Kidney (tissue), 13 donors: ENCODE measurements at regions not wholly inside any gene's neighbourhood (a gene's known extent, or its start where the extent isn't known, plus 50 kb on each side); places are given as distances from the start of the nearest gene placed in this dataset.

Source experiments
- DNase-seq, 5 donors: peaks; one replicate each; pipeline ENCODE4 v3.0.0-alpha.2; 2013 to 2020
- FAIRE-seq: peaks from 2 replicates; lab custom pipeline; 2012; peaks lifted over from hg19 to GRCh38; lab: Jason Lieb, UNC
- H3K27ac ChIP-seq, 2 donors: one replicate each; pipeline ENCODE4 v1.7.0; 2013; ENCODE audit warnings: low read depth in 2 of 2, low read length in 2 of 2, inconsistent platforms in 1 of 2
- H3K27me3 ChIP-seq: one replicate; pipeline ENCODE4 v1.7.1; 2013; ENCODE audit warnings: low read length, inconsistent platforms; ENCODE audit not compliant: control insufficient read depth, insufficient read depth
- H3K36me3 ChIP-seq, 3 donors: one replicate each; pipeline versions ENCODE4 v1.7.0 to v1.7.1; 2013; ENCODE audit warnings: low read length in 3 of 3, control low read depth in 1 of 3, inconsistent platforms in 1 of 3; ENCODE audit not compliant: insufficient read depth in 3 of 3, control insufficient read depth in 2 of 3
- H3K4me1 ChIP-seq, 3 donors: one replicate each; pipeline versions ENCODE4 v1.7.0 to v1.7.1; 2013; ENCODE audit warnings: low read length in 3 of 3, inconsistent platforms in 1 of 3, low read depth in 1 of 3; ENCODE audit not compliant: control insufficient read depth in 2 of 3, insufficient read depth in 2 of 3
- H3K4me3 ChIP-seq, 3 donors: one replicate each; pipeline versions ENCODE4 v1.7.0 to v1.8.1; 2013; ENCODE audit warnings: low read length in 3 of 3, control low read depth in 1 of 3, inconsistent platforms in 1 of 3
- H3K9ac ChIP-seq, 3 donors: one replicate each; pipeline versions ENCODE4 v1.7.0 to v1.7.1; 2013; ENCODE audit warnings: low read length in 3 of 3, control low read depth in 1 of 3, inconsistent platforms in 1 of 3
- H3K9me3 ChIP-seq, 3 donors: one replicate each; pipeline versions ENCODE4 v1.7.0 to v1.7.1; 2013; ENCODE audit warnings: low read length in 3 of 3, control low read depth in 1 of 3, inconsistent platforms in 1 of 3; ENCODE audit not compliant: control insufficient read depth in 2 of 3, insufficient read depth in 1 of 3
- CTCF ChIP-seq: IDR thresholded peaks from 3 replicates; pipeline ENCODE4 v1.5.1; 2012; ENCODE audit warnings: mild to moderate bottlenecking, moderate library complexity, borderline replicate concordance; ENCODE audit not compliant: insufficient read depth; ENCODE audit errors: extremely low read depth
- intact Hi-C: fragments of 100-400 bp; cut with DNase I; formaldehyde crosslinking; loops from one replicate; pipeline ENCODE4 v1.11.1; 2022
- donor health status: control.
- donor health status: control.
- donor health status: control.
- donor health status: control.
- donor health status: control.
- donor health status: DM: yes; HTN: yes; CAD: no.
- donor health status: Normal renal cell carcinoma (clear cell type).

- Histone ChIP-seq H3K4me1 (peaks cover 0 to 4% (median 0%) of the 10 kb centered on the region in 3 donors), H3K36me3 (no peaks in the 10 kb centered on the region), H3K27ac (no peak overlapping the region), H3K27me3 (no peaks in the 10 kb centered on the region), H3K4me3 (no peak overlapping the region), H3K9me3 (no peaks in the 10 kb centered on the region), H3K9ac (no peak overlapping the region)
- no peak for FAIRE-seq
- intact Hi-C loops: no loop called here
- DNase-seq: no peak
- TF ChIP-seq CTCF: no peak
These were observed 79.8 kb upstream of the ADTRP start for GRCh38 chr6:11858439-11858838.

GRCh38 chr6:11855743-11856142 is 77.1 kb upstream of the ADTRP start:
- intact Hi-C loops: no loop called here
- no peak for FAIRE-seq
- no peaks in the 10 kb centered on the region for H3K27me3 ChIP-seq

GRCh38 chr6:11854408-11855165 is 76.0 kb upstream of the ADTRP start:
- Histone ChIP-seq H3K36me3 (no peaks in the 10 kb centered on the region), H3K4me3 (no peak overlapping the region), H3K4me1 (peaks cover 0 to 4% (median 0%) of the 10 kb centered on the region in 3 donors), H3K9ac (no peak overlapping the region), H3K27me3 (no peaks in the 10 kb centered on the region), H3K9me3 (no peaks in the 10 kb centered on the region), H3K27ac (no peak overlapping the region)
- intact Hi-C loops: no loop called here
- no peak for TF ChIP-seq CTCF
- FAIRE-seq (no peak), DNase-seq (no peak)

More at GRCh38 chr6:11855743-11856142, 77.1 kb upstream of the ADTRP start:
- no peaks in the 10 kb centered on the region for H3K9me3 ChIP-seq
- H3K4me3 ChIP-seq: no peak overlapping the region
- no peaks in the 10 kb centered on the region for H3K36me3 ChIP-seq
- DNase-seq: no peak
- no peak for TF ChIP-seq CTCF
- peaks cover 0 to 4% (median 0%) of the 10 kb centered on the region in 3 donors for H3K4me1 ChIP-seq
- H3K9ac ChIP-seq: no peak overlapping the region
- H3K27ac ChIP-seq: no peak overlapping the region
